Fibroblast of skin of left quadriceps (primary cell): ENCODE measurements at regions not wholly inside any gene's neighbourhood (a gene's known extent, or its start where the extent isn't known, plus 50 kb on each side); places are given as distances from the start of the nearest gene placed in this dataset.

ENCODE experiments used
- DNase-seq, 2 experiments: peaks; one replicate each; pipeline ENCODE4 v3.0.0-alpha.2; 2013; ENCODE audit warnings: low read depth in 2 of 2

DNA sequence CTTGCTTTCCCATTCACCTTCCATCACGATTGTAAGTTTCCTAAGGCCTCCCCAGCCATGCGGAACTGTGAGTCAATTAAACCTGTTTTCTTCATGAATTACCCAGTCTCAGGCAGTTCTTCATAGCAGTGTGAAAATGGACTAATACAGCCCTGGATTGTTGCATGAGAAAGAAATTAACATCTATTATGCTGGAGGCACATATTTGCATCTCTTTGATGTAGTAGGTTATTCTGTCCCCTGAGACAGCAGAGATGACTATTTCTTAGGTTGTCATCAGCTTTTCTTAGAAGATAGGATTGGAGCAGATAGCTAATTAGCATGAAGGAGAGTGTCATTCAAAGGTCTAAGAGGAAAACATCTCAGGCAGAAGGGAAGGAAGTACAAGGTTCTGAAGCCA, 166.2 kb downstream of the OMA1 start:
- no peak for DNase-seq

DNA sequence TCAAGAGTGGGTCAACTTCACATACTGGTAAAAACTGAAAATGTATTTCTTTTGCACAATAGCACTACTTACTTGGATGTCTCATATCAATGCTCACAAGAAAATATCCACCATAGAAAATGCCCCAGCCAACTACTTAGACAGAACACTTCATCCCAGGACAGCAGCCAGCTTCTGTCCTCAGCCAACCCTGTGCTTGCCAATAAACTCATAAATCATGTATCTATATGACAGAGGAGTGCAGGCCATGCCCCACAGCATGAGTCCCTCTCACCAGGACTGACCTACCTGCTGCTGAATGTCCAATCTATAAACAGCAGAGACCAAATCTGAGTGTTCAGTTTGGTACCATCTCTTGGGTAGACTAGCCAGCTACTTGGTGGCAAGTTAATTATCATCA, 179.3 kb downstream of the OMA1 start:
- DNase-seq = no peak

DNA sequence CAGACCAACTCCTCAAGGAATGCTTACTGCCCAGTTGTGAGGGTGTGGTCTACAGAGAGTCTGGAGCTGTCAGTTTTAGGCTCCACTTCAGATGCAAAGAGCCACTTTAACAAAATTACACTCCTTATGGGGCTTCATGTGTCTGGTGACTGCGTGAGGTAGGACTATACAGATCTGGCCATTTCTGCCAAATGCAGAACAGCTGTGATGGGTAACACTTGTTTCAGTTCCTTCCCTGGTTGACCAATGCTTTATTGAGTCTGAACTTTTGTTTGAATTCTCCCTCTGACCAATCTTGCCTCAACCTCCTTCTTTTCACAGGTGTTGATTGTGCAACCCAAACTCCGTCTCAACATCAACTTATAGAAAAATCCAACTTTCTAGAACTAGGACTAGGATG, 181.2 kb downstream of the OMA1 start:
- DNase-seq = no peak

DNA sequence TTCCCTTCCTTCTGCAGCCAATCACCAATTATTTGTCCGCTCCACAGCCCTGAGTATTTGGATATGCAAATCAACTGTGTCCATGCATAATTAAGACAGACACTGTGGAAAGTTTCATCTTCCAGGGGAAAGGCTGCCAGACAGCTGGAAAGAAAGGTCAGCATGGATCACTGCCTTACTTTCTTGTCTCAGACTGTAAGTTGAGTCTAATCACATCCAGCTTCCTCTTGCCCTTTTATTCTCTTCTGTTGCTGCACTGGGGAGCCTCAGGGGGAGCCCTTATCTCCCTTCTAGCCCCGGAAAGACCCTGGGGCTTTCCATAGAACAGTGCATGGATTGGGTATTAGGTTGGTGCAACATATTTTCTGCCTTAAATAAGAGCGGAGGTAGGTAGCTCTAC, 182.9 kb downstream of the OMA1 start:
- DNase-seq = peak in 1 of 2 experiments; percentile 4

DNA sequence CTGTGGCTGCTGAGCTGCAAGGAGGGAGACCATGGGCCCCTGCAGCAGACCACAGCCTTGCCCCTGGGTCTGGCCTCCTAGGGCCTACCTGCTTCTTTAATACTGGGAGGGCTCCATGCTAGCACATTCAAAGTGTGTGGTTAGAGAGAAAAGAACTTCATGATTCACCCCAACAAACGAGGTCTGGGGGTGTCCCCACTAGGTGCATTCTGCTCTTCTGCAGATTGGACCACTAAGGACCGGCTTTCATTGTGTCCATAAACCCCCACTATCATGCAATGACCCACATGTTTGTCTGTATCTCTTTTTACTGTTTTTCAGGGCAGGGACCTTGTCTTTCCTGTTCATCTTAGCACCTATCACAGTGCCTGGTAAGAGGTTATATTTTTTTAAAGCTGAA, 185.4 kb downstream of the OMA1 start:
- no peak for DNase-seq

DNA sequence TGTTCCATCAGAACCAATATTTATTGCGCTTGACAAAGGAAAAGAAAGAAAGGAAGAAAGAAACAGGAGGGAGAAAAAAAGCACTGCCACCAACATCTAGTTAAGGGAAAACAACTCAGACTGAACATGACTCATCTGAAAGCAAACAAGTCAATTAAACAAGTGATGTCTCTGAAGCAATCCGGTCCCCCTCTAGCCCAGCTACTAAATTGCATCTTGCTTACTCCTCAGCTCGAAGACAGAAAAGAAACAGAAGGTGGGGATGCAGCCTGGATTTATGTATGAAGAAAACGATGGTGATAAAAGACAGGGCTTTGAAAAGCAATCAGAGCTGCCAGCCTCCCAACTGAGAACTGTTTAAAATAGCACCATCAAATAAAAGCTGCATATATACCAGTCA, 188.2 kb downstream of the OMA1 start:
- peak in 1 of 2 experiments; percentile 4 for DNase-seq

DNA sequence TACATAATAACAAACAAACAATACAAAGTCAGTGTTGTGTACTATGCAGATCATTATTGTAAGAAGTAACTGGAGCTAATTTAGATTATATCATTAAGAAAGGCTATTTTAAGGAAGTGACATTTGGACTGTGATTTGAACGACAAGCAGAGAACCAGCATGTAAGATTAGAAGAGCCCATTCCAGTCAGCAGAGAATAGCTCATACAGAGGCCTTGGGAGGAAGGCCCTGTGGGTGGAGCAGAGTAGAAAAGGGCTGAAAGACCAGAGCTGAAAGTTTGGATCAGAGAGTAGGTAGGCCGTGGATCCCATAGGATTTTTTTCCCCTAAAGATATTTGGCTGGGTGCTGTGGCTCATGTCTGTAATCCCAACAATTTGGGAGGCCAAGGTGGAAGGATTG, 190.1 kb downstream of the OMA1 start:
- no peak for DNase-seq

DNA sequence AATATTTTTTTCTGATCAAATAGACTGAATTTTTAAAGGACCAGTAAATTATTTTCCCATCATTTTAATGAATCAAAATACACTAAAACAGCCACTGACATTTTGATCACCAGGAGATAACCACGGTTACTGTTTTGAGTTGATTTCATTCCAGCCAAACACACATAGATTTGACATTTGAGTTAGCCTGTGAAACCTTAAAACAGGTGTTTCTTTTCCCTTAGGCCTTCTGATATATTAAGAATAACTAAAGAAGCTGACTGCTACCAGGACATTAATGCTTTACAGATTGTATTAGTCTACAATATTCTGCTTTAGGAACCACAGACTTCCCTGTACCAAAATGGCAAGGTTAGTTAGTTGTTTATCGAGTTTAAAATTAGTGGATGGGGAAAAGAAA, 193.4 kb downstream of the OMA1 start:
- DNase-seq = no peak

DNA sequence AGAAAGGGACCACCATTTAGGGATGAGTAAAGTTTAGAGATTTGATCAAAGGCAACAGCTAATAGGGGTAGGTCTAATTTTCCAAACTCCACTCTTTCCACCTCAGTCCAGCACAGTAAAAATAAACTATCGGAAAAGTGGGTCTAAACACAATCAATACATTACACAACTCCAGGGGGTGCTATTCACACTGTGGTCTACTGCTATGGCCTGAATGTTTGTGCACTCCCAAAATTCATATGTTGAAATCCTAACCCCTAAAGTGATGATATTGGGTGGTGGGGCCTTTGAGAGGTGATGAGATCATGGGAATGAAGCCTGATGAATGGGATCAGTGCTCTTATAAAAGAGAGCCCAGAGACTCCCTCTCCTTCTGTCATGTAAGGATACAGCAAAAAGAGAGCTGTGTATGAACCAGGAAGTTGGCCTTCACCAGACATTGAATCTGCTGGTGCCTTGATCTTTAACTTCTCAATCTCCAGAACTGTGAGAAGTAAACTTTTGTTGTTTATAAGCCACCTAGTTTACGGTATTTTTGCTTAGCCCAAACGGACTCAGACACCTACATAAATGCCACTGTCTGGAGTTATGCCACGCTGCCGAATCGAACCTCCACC, 193.9 kb downstream of the OMA1 start:
- no peak for DNase-seq

DNA sequence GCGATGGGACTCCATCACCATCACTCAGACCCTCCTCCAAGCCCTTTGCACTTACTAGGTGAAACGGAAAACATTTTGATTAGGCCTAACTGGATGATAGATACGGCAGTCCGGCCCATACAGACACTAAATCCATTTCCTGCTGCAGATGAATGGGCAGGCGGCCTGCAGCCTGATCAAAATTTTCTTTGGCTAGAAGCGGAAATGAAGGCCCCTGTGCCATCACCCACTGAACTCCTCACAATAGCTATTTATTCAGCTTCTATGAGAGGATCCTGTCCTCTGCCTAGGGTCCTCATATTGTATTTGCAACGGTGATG, 200.5 kb downstream of the OMA1 start:
- DNase-seq = no peak

DNA sequence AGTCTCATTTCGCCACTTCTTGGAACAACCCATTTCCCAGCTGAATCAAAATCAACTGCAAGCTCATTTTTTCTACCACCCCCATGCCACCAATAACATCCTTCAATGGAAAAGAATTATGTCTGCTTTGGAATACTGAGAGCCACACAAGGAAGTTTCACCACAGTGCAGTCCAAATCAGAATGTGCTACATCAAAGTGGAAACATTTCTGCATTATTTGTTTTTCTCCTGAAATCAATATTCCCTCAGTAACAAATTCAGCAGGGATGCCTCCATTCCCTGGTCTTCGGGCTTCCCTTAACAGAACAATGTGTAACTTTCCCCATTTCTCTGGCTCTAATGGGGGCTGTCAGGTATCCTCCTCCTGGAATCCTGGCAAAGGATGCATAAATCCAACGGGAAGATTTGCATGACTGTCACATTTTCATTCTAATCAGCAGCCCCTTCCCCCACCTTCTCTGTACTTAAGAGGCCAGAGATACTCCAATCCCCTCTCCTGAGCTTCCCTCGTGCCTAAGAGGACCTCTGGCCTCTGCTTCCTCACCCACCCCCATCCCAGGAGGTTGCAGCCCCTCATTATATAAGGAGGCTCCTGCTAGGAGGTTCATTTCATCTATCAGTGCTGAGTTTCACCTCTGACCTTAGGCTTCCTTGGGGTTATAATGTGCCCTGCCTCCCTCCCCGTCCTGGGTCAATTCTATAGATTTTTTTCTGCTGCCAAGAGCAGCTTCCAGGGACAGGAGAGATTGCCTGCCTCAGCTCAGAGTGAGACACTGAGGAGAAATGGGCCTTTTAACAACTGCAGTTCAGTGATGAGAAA, 201.1 kb downstream of the OMA1 start:
- DNase-seq = no peak

DNA sequence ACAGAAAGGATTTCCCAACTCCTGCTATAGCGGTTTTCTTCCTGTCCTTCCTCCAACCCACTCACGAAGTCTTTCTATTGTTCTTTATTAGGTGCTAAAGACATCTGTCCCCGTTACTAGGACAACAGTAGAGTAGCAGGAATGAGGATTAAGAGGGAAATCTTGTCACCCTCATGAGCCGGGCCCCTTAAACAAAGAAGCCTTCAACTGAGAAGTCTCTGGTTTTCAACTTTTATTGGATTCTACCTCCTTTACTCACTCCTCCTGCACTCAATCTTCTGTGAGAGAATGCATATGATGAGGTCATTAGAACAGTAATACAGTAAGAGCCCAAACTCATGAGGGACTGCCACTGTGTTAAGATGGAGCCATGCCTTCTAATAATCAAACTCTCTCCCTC, 206.3 kb downstream of the OMA1 start:
- DNase-seq = no peak

DNA sequence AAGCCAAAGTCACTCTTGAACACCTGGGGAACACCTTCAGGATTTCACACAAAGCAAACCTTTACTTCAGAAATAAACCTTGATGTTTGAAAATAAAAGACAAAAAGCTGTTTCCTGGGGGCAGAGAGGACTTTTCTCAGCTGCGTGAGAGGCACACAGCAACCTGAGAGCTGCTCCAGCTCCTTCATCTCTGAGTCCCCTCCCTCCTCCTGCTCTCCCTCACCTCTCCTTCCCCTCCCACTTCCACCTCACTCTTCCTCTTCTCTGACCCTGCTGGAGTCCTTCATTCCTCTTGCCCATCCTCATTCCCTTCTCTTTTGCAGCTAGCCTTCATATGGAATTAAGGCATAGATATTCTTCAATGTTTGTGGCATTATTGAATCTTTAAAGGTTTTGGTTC, 208.4 kb downstream of the OMA1 start:
- no peak for DNase-seq

DNA sequence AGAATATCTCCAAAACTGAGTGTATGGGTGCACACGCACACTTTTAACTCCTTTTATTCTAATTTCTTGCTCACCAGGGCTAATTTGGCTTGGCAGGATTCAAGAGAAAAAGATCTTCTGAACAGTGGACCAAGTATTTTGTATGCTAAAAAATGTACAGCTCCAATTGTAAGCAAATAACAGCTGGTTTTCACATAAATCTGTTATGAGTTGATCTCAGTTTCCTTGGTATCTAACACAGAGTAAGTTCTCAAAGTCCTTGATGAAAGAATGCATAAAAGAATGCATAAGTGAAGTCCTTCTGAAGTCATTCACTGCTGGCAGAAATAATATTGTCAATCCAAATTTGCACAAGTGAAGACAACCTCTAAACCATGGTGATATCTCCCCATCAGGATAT, 213.0 kb downstream of the OMA1 start:
- no peak for DNase-seq

DNA sequence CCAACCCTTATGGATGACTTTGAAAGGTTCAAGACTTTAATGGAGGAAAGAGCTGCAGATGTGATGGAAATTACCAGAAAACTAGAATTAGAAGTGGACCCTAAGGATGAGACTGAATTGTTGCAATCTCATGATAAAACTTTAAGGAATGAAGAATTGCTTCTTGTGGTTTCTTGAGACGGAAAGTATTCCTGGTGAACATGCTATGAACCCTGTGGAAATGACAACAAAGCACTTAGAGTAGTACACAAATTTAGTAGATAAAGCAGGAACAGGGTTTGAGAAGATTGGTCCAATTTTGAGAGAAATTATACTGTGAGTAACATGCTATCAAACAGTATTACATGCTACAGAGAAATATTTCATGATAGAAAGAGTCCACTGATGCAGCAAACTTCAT, 215.4 kb downstream of the OMA1 start:
- peak; percentile 33 to 36 for DNase-seq

DNA sequence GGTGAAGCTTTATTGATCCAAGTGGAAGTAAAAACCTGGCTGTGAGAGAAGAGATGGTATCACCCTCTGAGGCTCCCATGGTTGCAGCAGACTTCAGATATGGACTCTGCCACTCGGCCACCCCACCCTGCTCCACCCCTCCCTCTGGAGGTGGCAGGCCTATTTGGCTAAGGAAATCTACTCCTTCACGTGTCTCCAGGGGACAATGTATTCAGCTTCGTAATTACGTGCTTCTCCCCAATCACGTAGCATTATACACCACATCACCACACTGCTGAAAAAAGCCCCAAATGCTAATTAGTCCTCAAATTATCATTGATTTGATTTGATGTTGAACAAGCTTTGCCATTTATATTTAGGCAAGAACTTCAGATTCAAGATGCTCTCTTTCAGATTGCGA, 220.7 kb downstream of the OMA1 start:
- DNase-seq = no peak

DNA sequence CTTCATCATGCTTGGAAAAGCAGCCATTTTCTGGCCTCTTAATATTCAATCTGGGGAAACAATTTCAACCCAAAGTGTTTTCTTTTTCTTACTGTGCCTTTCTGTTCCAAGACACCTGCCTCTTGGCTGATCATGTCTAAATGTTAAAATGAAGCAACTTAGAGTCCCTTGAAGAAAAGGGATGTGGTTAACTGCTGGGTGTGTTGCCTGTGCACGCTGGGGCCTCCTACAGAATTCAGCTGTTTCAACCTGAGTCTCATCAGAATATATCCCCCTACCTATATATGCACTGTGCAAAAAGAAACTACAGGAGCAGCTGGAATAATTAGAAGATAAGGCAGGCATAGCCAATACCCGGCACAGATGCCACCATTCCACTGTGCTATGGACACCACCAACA, 222.0 kb downstream of the OMA1 start:
- DNase-seq = no peak

DNA sequence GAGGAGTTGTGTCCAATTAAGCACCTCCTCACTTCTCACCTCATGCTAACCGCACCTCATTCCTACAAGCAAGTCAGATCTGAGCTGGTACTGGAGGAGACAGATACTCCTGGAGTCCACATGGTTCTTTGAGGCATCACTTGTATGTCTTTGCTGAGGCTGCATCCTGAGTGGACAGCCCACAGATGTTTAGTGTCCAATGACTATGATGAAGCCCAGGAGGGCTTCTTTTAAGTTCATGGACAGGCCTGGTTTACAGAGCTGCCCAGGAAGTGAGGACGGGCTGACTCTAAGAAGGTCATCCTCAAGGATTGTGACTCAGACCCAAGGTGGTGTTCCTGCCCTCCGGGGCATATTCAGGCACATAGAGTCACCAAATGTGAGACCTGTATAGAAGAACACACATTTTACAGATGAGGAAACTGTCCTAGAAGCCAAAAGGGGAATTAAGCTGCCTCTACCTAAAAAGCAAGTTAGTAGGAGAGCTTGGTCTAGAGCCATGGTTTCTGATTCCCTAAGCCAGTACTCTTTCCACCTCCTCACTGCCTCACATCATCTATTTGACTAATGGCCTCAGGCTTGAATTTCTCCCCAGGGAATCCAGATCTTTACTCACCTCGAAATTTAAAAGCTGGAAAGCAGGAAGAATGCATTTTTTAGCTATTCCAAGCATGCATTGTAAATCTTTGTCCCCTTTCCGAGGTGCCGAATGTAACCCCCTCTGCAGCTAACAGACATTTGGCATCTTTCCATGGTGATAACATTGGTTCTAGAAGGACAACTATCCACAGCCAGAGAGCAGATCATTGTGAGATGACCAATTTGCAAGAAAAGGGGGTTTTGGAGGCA, 228.1 kb downstream of the OMA1 start:
- peak; percentile 34 to 36 for DNase-seq

DNA sequence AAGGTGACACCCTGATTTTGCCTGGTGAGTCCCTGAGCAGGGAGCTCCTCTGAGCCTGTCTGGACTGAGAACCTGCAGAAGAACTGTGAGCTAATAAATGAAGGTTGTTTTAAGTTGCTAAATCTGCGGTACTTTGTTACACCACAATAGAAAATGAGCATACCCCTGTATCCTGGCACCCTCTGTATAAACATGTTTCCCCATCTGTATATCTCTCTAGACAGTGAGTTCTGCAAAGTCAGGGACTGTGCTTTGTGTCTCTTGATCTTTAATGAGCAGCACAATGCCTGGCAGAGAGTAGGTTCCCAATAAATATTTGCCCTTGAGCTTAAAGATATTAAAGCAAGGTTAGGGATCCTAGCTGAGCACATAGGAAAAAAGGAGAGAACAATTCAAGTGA, 228.8 kb downstream of the OMA1 start:
- no peak for DNase-seq

DNA sequence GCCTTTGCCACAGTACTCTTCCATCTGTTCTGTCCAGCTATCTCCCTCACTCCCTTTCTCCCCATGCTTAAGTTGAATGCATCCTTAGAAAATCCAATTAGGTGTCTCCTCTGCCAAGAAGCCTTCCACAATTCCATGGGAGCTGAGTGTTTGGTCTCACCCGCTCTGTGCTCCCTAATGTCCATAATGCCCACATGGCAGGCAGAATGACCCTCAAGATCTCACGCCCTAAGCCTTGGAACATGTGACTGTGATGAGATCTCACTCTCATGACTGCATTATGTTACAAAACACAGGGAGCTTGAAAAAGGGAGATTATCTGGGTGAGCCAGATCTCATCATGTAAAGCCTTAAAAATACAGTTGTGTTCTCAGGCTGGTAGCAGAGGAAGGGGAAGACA, 229.4 kb downstream of the OMA1 start:
- no peak for DNase-seq

DNA sequence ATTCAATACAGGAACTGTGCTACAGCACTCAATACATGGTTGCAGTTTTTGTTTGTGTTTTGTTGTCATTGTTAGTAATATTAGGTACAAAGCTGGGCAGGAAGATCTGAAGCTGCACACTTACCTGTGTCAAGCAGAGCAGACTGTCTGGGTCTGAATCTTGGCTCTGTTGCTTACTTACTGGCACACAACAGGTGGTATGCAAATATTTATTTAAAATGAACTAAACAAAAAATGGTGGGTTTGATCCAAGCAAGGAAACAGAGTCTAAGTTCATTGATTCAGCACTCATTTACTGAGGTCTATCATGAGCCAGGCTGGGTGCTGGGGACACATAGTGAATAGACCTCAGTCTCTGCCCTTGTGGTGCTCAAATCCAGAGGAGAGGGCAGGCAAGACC, 230.4 kb downstream of the OMA1 start:
- DNase-seq = no peak

DNA sequence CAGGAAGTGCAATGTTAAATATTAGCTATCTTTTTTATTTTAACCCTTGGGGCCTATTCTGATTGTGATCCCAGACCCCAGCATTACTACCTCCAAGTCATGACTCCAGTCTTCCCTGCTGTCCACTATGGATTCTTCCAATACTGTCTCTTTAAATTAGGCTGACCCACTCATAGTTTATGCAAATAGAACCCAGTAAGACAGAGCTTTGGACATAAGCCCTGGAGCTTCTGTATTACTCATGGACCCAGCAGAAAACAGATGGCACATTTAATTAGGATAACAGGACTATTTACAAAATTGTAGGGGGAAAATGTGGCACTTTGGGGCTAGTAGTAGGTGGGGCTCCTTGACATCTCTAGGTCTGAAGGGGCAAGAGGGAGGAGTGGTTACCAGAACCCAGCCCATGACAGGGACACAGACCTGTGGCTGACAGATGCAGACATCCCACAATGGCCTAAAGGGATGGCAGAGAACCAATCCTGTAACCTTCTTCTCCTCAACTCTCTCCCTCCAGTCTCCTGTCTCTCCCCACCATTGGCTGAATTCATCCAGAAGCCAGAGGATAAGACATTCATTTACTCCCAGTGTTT, 233.5 kb downstream of the OMA1 start:
- DNase-seq = no peak

DNA sequence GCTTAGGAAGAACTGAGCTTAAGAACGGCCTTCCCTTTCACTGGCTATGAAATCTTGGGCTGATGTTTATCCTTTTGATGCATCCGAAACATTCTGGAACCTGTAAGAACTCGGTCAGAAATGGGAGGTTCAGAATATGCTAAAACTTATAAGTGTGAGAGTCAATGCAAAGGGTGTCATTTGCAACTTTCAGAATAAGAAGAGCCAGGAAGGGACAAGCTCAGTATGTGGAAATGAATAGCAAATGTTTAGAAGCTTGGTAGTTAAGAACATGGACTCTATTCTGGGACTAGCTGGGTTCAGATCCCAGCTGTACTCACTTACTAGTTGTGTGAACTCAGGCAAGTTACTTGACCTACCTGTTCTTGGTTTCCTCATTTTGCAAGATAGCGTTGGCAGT, 234.1 kb downstream of the OMA1 start:
- no peak for DNase-seq
